HL-60 (cell line): ENCODE measurements at regions not wholly inside any gene's neighbourhood (a gene's known extent, or its start where the extent isn't known, plus 50 kb on each side); places are given as distances from the start of the nearest gene placed in this dataset.

Source experiments
- DNase-seq, 2 experiments: peaks; one replicate each; pipeline ENCODE4 v3.0.0-alpha.2; 2010 to 2020; ENCODE audit warnings: low read depth in 1 of 2, low spot score in 1 of 2
- H3K27ac ChIP-seq: fragments of 250-450 bp; sonication (Bioruptor Pico); replicated peaks from 2 replicates; pipeline ENCODE4 v1.5.1; 2020; ENCODE audit warnings: mild to moderate bottlenecking, moderate library complexity
- H3K27me3 ChIP-seq: fragments of 250-450 bp; sonication (Bioruptor Pico); 2 replicates; pipeline ENCODE4 v1.5.1; 2021; ENCODE audit warnings: mild to moderate bottlenecking, moderate library complexity; ENCODE audit not compliant: insufficient read depth, poor library complexity, severe bottlenecking
- H3K4me3 ChIP-seq: replicated peaks from 2 replicates; pipeline ENCODE4 v1.5.1; 2011; ENCODE audit warnings: mild to moderate bottlenecking, control low read depth, low read length; ENCODE audit not compliant: insufficient read depth
- GABPA ChIP-seq: IDR thresholded peaks from 2 replicates; pipeline ENCODE4 v1.6.1; 2012; ENCODE audit warnings: low read depth
- POLR2AphosphoS5 ChIP-seq: IDR thresholded peaks from 2 replicates; pipeline ENCODE4 v1.6.1; 2012; ENCODE audit warnings: low read depth
- REST ChIP-seq: IDR thresholded peaks from 2 replicates; pipeline ENCODE4 v1.6.1; 2012; ENCODE audit warnings: low read depth; ENCODE audit not compliant: insufficient replicate concordance
- SPI1 ChIP-seq: IDR thresholded peaks from 2 replicates; pipeline ENCODE4 v1.6.1; 2012; ENCODE audit warnings: low read depth, mild to moderate bottlenecking, borderline replicate concordance
- TF ChIP-seq, protein P1 (sequence below): IDR thresholded peaks from one replicate; pipeline ENCODE4 v1.5.1; 2011; ENCODE audit warnings: low read length, control low read depth, inconsistent platforms; ENCODE audit not compliant: insufficient read depth

DNA sequence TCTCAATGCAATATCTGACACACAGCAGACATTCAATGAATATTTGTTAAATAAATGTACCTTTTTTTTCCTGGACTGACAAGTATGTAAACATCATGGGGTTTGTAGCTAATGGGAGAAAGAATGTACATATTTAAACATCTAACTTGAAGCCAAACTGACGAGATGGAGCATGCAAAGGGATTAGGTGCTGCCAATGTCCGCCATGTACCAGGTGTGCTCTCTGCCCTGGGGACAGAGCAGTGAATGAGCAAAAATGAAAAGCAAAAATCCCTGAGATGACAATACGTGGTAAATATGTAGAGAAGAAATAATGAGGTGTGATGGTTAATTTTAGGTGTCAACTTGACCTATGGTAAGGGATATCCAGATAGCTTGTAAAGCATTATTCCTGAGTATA is 247.4 kb upstream of the CELF4 start:
- no peak overlapping the region for H3K4me3 ChIP-seq
- TF ChIP-seq, protein P1, sequence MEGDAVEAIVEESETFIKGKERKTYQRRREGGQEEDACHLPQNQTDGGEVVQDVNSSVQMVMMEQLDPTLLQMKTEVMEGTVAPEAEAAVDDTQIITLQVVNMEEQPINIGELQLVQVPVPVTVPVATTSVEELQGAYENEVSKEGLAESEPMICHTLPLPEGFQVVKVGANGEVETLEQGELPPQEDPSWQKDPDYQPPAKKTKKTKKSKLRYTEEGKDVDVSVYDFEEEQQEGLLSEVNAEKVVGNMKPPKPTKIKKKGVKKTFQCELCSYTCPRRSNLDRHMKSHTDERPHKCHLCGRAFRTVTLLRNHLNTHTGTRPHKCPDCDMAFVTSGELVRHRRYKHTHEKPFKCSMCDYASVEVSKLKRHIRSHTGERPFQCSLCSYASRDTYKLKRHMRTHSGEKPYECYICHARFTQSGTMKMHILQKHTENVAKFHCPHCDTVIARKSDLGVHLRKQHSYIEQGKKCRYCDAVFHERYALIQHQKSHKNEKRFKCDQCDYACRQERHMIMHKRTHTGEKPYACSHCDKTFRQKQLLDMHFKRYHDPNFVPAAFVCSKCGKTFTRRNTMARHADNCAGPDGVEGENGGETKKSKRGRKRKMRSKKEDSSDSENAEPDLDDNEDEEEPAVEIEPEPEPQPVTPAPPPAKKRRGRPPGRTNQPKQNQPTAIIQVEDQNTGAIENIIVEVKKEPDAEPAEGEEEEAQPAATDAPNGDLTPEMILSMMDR: no peak
- no peak for TF ChIP-seq POLR2AphosphoS5
- TF ChIP-seq REST: no peak
- TF ChIP-seq SPI1: no peak
- TF ChIP-seq GABPA: no peak
- no peak for DNase-seq
- H3K27ac ChIP-seq: no peak overlapping the region
- no peaks in the 10 kb centered on the region for H3K27me3 ChIP-seq

- DNase-seq: no peak
- no peak for TF ChIP-seq GABPA
- no peak for TF ChIP-seq POLR2AphosphoS5
- TF ChIP-seq, protein P1: no peak
- no peak for TF ChIP-seq REST
- no peak for TF ChIP-seq SPI1
- Histone ChIP-seq H3K27ac (no peak overlapping the region), H3K27me3 (no peaks in the 10 kb centered on the region), H3K4me3 (no peak overlapping the region)
Measured at GRCh38 chr18:37805773-37806404, 240.3 kb upstream of the CELF4 start.

DNA sequence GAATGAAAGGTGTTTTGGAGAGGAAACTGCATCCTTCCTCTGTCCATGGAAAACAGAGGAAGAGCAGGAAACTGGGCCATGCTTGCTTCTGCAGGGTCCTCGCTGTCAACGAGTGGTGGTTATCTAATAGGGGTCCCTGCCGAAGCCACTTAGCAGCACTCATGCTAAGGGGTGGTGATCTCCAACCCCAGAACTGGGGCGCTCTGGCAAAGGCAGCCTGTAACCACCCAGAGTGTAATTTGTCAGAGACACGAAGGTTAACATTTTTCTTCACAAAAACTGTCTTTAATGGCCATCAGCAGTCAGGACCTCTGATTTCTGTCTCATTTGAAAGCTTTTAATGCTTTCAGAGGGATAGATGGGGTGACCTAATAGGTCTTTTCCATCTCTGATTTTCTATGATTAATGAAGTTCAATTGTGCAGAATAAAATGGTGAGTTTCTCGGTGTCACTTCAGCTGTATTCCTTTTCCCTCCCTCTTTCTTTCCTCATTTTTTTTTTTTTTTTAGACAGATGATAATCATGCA is 231.3 kb upstream of the CELF4 start:
- no peak for DNase-seq
- H3K27ac ChIP-seq: no peak overlapping the region
- no peak for TF ChIP-seq REST
- TF ChIP-seq SPI1: no peak
- no peak for TF ChIP-seq GABPA
- no peak for TF ChIP-seq POLR2AphosphoS5
- TF ChIP-seq, protein P1: no peak
- no peak overlapping the region for H3K4me3 ChIP-seq
- H3K27me3 ChIP-seq: no peaks in the 10 kb centered on the region
